ENCODE measurements at regions not wholly inside any gene's neighbourhood (a gene's known extent, or its start where the extent isn't known, plus 50 kb on each side); places are given as distances from the start of the nearest gene placed in this dataset. TPM values are rescaled to one million over a fixed set of nuclear protein-coding genes. Genes with fewer than 3 reads are reported as not detected.
"Not testable (repeated sequence)": the region's sequence is repeated elsewhere in the genome, so short reads cannot be mapped to it uniquely, and the experiment has no call there.

DNA sequence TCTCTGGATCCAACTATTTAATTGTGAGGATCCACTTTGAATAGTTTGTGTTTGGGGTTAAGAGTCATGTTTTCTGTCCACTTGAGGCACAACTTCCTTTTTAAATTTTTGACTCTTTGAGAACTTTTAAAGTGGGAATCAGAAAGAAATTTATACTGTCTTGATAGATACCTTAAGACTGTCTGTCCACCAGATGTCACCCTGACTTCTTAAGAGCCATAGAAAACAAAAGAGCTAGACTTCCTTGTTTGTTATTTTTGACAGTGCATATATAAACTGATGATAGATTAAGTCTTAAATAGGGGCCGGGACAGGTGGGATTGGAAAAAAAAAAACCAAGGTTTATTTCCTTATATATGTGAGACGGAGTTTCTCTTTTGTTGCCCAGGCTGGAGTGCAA lies 52.1 kb upstream of the WDR72 start:
- H3K9me3 ChIP-seq (ENCODE audit: control insufficient read depth, low read length), result no peaks in the 10 kb centered on the region
- H3K36me3 ChIP-seq (ENCODE audit: control insufficient read depth in 1 of 2, insufficient read depth in 2 of 2, low read depth in 1 of 2, low read length in 2 of 2), result no peaks in the 10 kb centered on the region
- H4K91ac ChIP-seq (ENCODE audit: low read length), result no peak overlapping the region
- H2AK5ac ChIP-seq (ENCODE audit: low read length, severe bottlenecking), result no peak overlapping the region
- no peak overlapping the region for H3K23ac ChIP-seq (ENCODE audit: low read length in 2 of 2)
- H3K4me1 ChIP-seq (ENCODE audit: control insufficient read depth, insufficient read depth, low read depth, low read length), result no peaks in the 10 kb centered on the region
- no peak overlapping the region for H3K9ac ChIP-seq (ENCODE audit: low read length)
- H3K27me3 ChIP-seq (ENCODE audit: control insufficient read depth in 1 of 2, insufficient read depth in 1 of 2, low read length in 2 of 2), result no peaks in the 10 kb centered on the region
- H3K14ac ChIP-seq (ENCODE audit: low read length in 2 of 2), result no peak overlapping the region
- no peaks in the 10 kb centered on the region for H3K79me1 ChIP-seq (replicated peaks; ENCODE audit: low read length, poor library complexity, severe bottlenecking)
- H2BK15ac ChIP-seq (ENCODE audit: low read depth, poor library complexity, severe bottlenecking), result no peak overlapping the region
- no peak overlapping the region for H2BK12ac ChIP-seq (ENCODE audit: low read length in 2 of 2)
- H2BK5ac ChIP-seq (ENCODE audit: low read depth, low read length, poor library complexity, severe bottlenecking), result no peak overlapping the region
- DNase-seq, result no peak
- H4K8ac ChIP-seq (ENCODE audit: low read length), result no peak overlapping the region
- no peak overlapping the region for H2AFZ ChIP-seq (ENCODE audit: low read depth, low read length)
- no peak overlapping the region for H2BK120ac ChIP-seq (ENCODE audit: low read depth, low read length)
- 61% methylated on average over 2 of the region's 2 CpGs for WGBS
- no peak overlapping the region for H3K4ac ChIP-seq (ENCODE audit: low read depth in 1 of 2, low read length in 2 of 2)
- no peak overlapping the region for H3K27ac ChIP-seq (ENCODE audit: low read length, poor library complexity, severe bottlenecking)
- no peak overlapping the region for H3K18ac ChIP-seq (ENCODE audit: low read depth in 1 of 2, low read length in 2 of 2)
- no peak overlapping the region for H3K4me3 ChIP-seq (ENCODE audit: insufficient read depth in 1 of 2, low read depth in 1 of 2, low read length in 2 of 2)
- H3K4me2 ChIP-seq (ENCODE audit: low read length, poor library complexity, severe bottlenecking), result no peak overlapping the region

DNA sequence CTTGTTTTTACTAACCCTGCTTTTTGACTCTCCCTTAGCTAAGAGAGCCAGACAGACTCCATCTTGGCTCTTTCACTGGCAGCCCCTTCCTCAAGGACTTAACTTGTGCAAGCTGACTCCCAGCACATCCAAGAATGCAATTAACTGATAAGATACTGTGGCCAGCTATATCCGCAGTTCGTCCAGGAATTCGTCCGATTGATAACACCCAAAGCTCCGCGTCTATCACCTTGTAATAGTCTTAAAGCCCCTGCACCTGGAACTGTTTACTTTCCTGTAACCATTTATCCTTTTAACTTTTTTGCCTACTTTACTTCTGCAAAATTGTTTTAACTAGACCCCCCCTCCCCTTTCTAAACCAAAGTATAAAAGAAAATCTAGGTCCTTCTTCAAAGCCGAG lies 50.8 kb upstream of the WDR72 start:
- H3K4me2 ChIP-seq (ENCODE audit: low read length, poor library complexity, severe bottlenecking); H2BK120ac ChIP-seq (ENCODE audit: low read depth, low read length); H3K79me1 ChIP-seq (replicated peaks; ENCODE audit: low read length, poor library complexity, severe bottlenecking); H3K23ac ChIP-seq (ENCODE audit: low read length in 2 of 2); H2BK5ac ChIP-seq (ENCODE audit: low read depth, low read length, poor library complexity, severe bottlenecking); H4K91ac ChIP-seq (ENCODE audit: low read length); H3K18ac ChIP-seq (ENCODE audit: low read depth in 1 of 2, low read length in 2 of 2); H3K14ac ChIP-seq (ENCODE audit: low read length in 2 of 2); H4K8ac ChIP-seq (ENCODE audit: low read length); H2BK15ac ChIP-seq (ENCODE audit: low read depth, poor library complexity, severe bottlenecking); H3K9ac ChIP-seq (ENCODE audit: low read length); H3K9me3 ChIP-seq (ENCODE audit: control insufficient read depth, low read length); H3K4me3 ChIP-seq (ENCODE audit: insufficient read depth in 1 of 2, low read depth in 1 of 2, low read length in 2 of 2); H2AFZ ChIP-seq (ENCODE audit: low read depth, low read length); H3K4me1 ChIP-seq (ENCODE audit: control insufficient read depth, insufficient read depth, low read depth, low read length); H2BK12ac ChIP-seq (ENCODE audit: low read length in 2 of 2); H2AK5ac ChIP-seq (ENCODE audit: low read length, severe bottlenecking); H3K27me3 ChIP-seq (ENCODE audit: control insufficient read depth in 1 of 2, insufficient read depth in 1 of 2, low read length in 2 of 2); H3K27ac ChIP-seq (ENCODE audit: low read length, poor library complexity, severe bottlenecking); H3K4ac ChIP-seq (ENCODE audit: low read depth in 1 of 2, low read length in 2 of 2); DNase-seq; H3K36me3 ChIP-seq (ENCODE audit: control insufficient read depth in 1 of 2, insufficient read depth in 2 of 2, low read depth in 1 of 2, low read length in 2 of 2): not testable (repeated sequence)
- 44% methylated on average over 7 of the region's 7 CpGs for WGBS

Small RNA genes in the stretch of these regions (small RNA-seq; reads per million reads assigned to genes)
- gene AC084759.1 (ENCODE audit: low read depth), result not detected

All from mesenchymal stem cell (in vitro differentiated cells and primary cell).